DND-41 (cell line): ENCODE measurements at regions not wholly inside any gene's neighbourhood (a gene's known extent, or its start where the extent isn't known, plus 50 kb on each side); places are given as distances from the start of the nearest gene placed in this dataset.

Experiments used
- ATAC-seq: fragments of 200-7000 bp; cut with Tn5 transposase; 3 replicates; pipeline ENCODE4 v1.9.1; 2021; ENCODE audit warnings: low read depth; ENCODE audit not compliant: insufficient read depth
- DNase-seq: peaks from one replicate; pipeline ENCODE4 v3.0.0-alpha.2; 2020
- H2AFZ ChIP-seq: 2 replicates; pipeline ENCODE4 v1.6.0; 2012; ENCODE audit warnings: low read depth, low read length
- H3K27ac ChIP-seq: 2 replicates; pipeline ENCODE4 v1.5.1; 2012; ENCODE audit warnings: low read length, inconsistent platforms
- H3K27me3 ChIP-seq: fragments of 200-600 bp; sonication (generic); 2 replicates; pipeline ENCODE4 v1.6.0; 2012; ENCODE audit warnings: low read length, mild to moderate bottlenecking, inconsistent platforms; ENCODE audit not compliant: insufficient read depth, poor library complexity
- H3K36me3 ChIP-seq: 2 replicates; pipeline ENCODE4 v1.5.1; 2012; ENCODE audit warnings: low read length, inconsistent platforms; ENCODE audit not compliant: insufficient read depth
- H3K4me1 ChIP-seq: 2 replicates; pipeline ENCODE4 v1.5.1; 2012; ENCODE audit warnings: mild to moderate bottlenecking, low read length; ENCODE audit not compliant: insufficient read depth
- H3K4me2 ChIP-seq: 2 replicates; pipeline ENCODE4 v1.6.0; 2012; ENCODE audit warnings: mild to moderate bottlenecking, moderate library complexity, low read length, inconsistent platforms; ENCODE audit not compliant: insufficient read depth
- H3K4me3 ChIP-seq, 2 experiments: fragments of 200-600 bp in 1 of 2; shearing (Covaris generic) in 1 of 2; 2 replicates each; pipeline ENCODE4 v1.5.1; 2012 to 2016; ENCODE audit warnings: inconsistent platforms in 2 of 2, low read length in 2 of 2, mild to moderate bottlenecking in 2 of 2, low read depth in 1 of 2, moderate library complexity in 1 of 2
- H3K79me2 ChIP-seq: 2 replicates; pipeline ENCODE4 v1.6.0; 2012; ENCODE audit warnings: low read length, inconsistent platforms; ENCODE audit not compliant: insufficient read depth
- H3K9ac ChIP-seq: 2 replicates; pipeline ENCODE4 v1.6.0; 2012; ENCODE audit warnings: low read depth, mild to moderate bottlenecking, inconsistent platforms, low read length, moderate library complexity
- H3K9me3 ChIP-seq: 2 replicates; pipeline ENCODE4 v1.5.1; 2012; ENCODE audit warnings: low read length, moderate library complexity, mild to moderate bottlenecking, inconsistent platforms; ENCODE audit not compliant: insufficient read depth, severe bottlenecking
- H4K20me1 ChIP-seq: 2 replicates; pipeline ENCODE4 v1.6.0; 2012; ENCODE audit warnings: low read length; ENCODE audit not compliant: insufficient read depth
- CTCF ChIP-seq: IDR thresholded peaks from 2 replicates; pipeline ENCODE4 v1.5.1; 2012; ENCODE audit warnings: borderline replicate concordance, low read length, moderate library complexity, mild to moderate bottlenecking; ENCODE audit not compliant: poor library complexity, severe bottlenecking; ENCODE audit errors: extremely low read depth
- EZH2 ChIP-seq: IDR thresholded peaks from 3 replicates; pipeline ENCODE4 v1.6.1; 2012; ENCODE audit warnings: borderline replicate concordance, low read depth, mild to moderate bottlenecking, moderate library complexity, low read length, inconsistent platforms; ENCODE audit not compliant: severe bottlenecking

GRCh38 chr17:70976447-70976846 is 807.1 kb downstream of the KCNJ2 start:
- H3K4me3 ChIP-seq, result no peak overlapping the region
- H2AFZ ChIP-seq, result no peak overlapping the region
- H3K9ac ChIP-seq, result no peak overlapping the region
- no peak overlapping the region for H3K4me2 ChIP-seq
- no peak overlapping the region for H3K27ac ChIP-seq
- no peaks in the 10 kb centered on the region for H3K79me2 ChIP-seq
- DNase-seq (no peak), ATAC-seq (no peak)
- no peaks in the 10 kb centered on the region for H3K36me3 ChIP-seq
- no peaks in the 10 kb centered on the region for H3K4me1 ChIP-seq
- no peak for TF ChIP-seq EZH2
- no peak for TF ChIP-seq CTCF
- H3K27me3 ChIP-seq, result no peaks in the 10 kb centered on the region
- no peaks in the 10 kb centered on the region for H4K20me1 ChIP-seq
- H3K9me3 ChIP-seq, result no peaks in the 10 kb centered on the region

- Histone ChIP-seq H3K36me3 (no peaks in the 10 kb centered on the region), H3K27ac (no peak overlapping the region), H3K9ac (no peak overlapping the region), H3K4me2 (no peak overlapping the region), H3K9me3 (peaks cover 10% of the 10 kb centered on the region), H2AFZ (no peak overlapping the region), H4K20me1 (no peaks in the 10 kb centered on the region), H3K4me1 (no peaks in the 10 kb centered on the region), H3K4me3 (no peak overlapping the region), H3K27me3 (no peaks in the 10 kb centered on the region), H3K79me2 (no peaks in the 10 kb centered on the region)
- no peak for TF ChIP-seq EZH2
- no peak for TF ChIP-seq CTCF
- ATAC-seq, result no peak
- no peak for DNase-seq
Observed at GRCh38 chr17:70984873-70985272, 815.5 kb downstream of the KCNJ2 start.

- H3K27ac ChIP-seq, result no peak overlapping the region
- H3K9ac ChIP-seq, result no peak overlapping the region
- no peak overlapping the region for H2AFZ ChIP-seq
Observed at GRCh38 chr17:70987867-70988340, 818.6 kb downstream of the KCNJ2 start.

More at GRCh38 chr17:70987867-70988340, 818.6 kb downstream of the KCNJ2 start:
- no peak for DNase-seq
- H3K36me3 ChIP-seq, result no peaks in the 10 kb centered on the region
- no peaks in the 10 kb centered on the region for H3K79me2 ChIP-seq
- TF ChIP-seq EZH2 (no peak), CTCF (no peak)
- H4K20me1 ChIP-seq, result no peaks in the 10 kb centered on the region
- peaks cover 10% of the 10 kb centered on the region for H3K9me3 ChIP-seq
- H3K27me3 ChIP-seq, result no peaks in the 10 kb centered on the region
- H3K4me3 ChIP-seq, result no peak overlapping the region
- no peak overlapping the region for H3K4me2 ChIP-seq
- ATAC-seq, result no peak
- H3K4me1 ChIP-seq, result no peaks in the 10 kb centered on the region
